Sigmoid colon (tissue), 6 donors: ENCODE measurements at regions not wholly inside any gene's neighbourhood (a gene's known extent, or its start where the extent isn't known, plus 50 kb on each side); places are given as distances from the start of the nearest gene placed in this dataset.

ENCODE experiments used
- DNase-seq: peaks from one replicate; pipeline ENCODE4 v3.0.0-alpha.2; 2019
- H3K27ac ChIP-seq, 4 donors: fragments of 200-600 bp; sonication (generic); one replicate each; pipeline ENCODE4 v1.5.1; 2016 to 2019; ENCODE audit warnings: mild to moderate bottlenecking in 1 of 4
- H3K27me3 ChIP-seq, 3 donors: fragments of 200-600 bp; sonication (generic); one replicate each; pipeline ENCODE4 v1.5.1; 2019; ENCODE audit warnings: mild to moderate bottlenecking in 1 of 3
- H3K36me3 ChIP-seq, 4 donors: fragments of 200-600 bp; sonication (generic); one replicate each; pipeline ENCODE4 v1.5.1; 2016 to 2019
- H3K4me1 ChIP-seq, 4 donors: fragments of 200-600 bp; sonication (generic); one replicate each; pipeline ENCODE4 v1.5.1; 2017 to 2019
- H3K4me3 ChIP-seq, 4 donors: fragments of 200-600 bp; sonication (generic); one replicate each; pipeline ENCODE4 v1.5.1; 2017 to 2019; ENCODE audit warnings: mild to moderate bottlenecking in 2 of 4, moderate library complexity in 1 of 4
- H3K9me3 ChIP-seq, 4 donors: fragments of 200-600 bp in 3 of 4; sonication (generic) in 3 of 4; one replicate each; pipeline versions ENCODE4 v1.5.1 to v1.6.1; 2013 to 2019
- CTCF ChIP-seq, 4 experiments: fragments of 450-650 bp in 3 of 4; fragments of 200-600 bp in 1 of 4; IDR thresholded peaks; one replicate each; pipeline ENCODE4 v1.5.1; 2016 to 2019; ENCODE audit warnings: antibody characterized with exemption in 4 of 4, mild to moderate bottlenecking in 3 of 4, moderate library complexity in 2 of 4
- EP300 ChIP-seq, 4 donors: sonication (generic); formaldehyde crosslinking; IDR thresholded peaks; one replicate each; pipeline ENCODE4 v1.6.1; 2017; ENCODE audit warnings: antibody characterized with exemption in 4 of 4
- POLR2A ChIP-seq, 2 donors: fragments of 450-650 bp; IDR thresholded peaks; one replicate each; pipeline ENCODE4 v1.6.1; 2016; ENCODE audit warnings: antibody characterized with exemption in 2 of 2, mild to moderate bottlenecking in 2 of 2, moderate library complexity in 2 of 2
- POLR2AphosphoS5 ChIP-seq, 4 donors: sonication (generic); formaldehyde crosslinking; IDR thresholded peaks; one replicate each; pipeline ENCODE4 v1.6.1; 2017; ENCODE audit warnings: antibody characterized with exemption in 4 of 4
- WGBS, 2 donors: extraction: QIAGEN DNeasy Blood & Tissue Kit; methylation state at CpG; one replicate each; pipeline ENCODE4 v1.1.7; 2013; 5-methylcytosine and 5-hydroxymethylcytosine counted together
- intact Hi-C: fragments of 100-400 bp; cut with DNase I; formaldehyde crosslinking; loops from one replicate; pipeline ENCODE4 v1.15.1; 2023
- donor health status: healthy with polysubstance abuse.
- donor health status: healthy.

GRCh38 chr6:25144919-25145318 lies 134.3 kb upstream of the CARMIL1 start:
- WGBS, 2 donors = 97 to 98% methylated on average over 1 of the region's 1 CpG
- Histone ChIP-seq H3K27ac (no peak overlapping the region), H3K9me3 (no peaks in the 10 kb centered on the region), H3K4me3 (no peak overlapping the region), H3K4me1 (no peaks in the 10 kb centered on the region), H3K36me3 (no peaks in the 10 kb centered on the region), H3K27me3 (no peaks in the 10 kb centered on the region)
- no peak for TF ChIP-seq CTCF (IDR thresholded peaks at IDR 0.05)
- TF ChIP-seq EP300 (IDR thresholded peaks at IDR 0.05) = no peak
- no peak for TF ChIP-seq POLR2AphosphoS5 (IDR thresholded peaks at IDR 0.05)
- no peak for TF ChIP-seq POLR2A (IDR thresholded peaks at IDR 0.05)
- intact Hi-C loops = no loop called here
- no peak for DNase-seq

GRCh38 chr6:25147223-25147622 lies 132.0 kb upstream of the CARMIL1 start:
- H3K36me3 ChIP-seq = no peaks in the 10 kb centered on the region
- no peak overlapping the region for H3K4me3 ChIP-seq
- no peaks in the 10 kb centered on the region for H3K27me3 ChIP-seq
- no peak overlapping the region for H3K27ac ChIP-seq
- intact Hi-C loops = no loop called here
- TF ChIP-seq POLR2A (IDR thresholded peaks at IDR 0.05) (no peak), POLR2AphosphoS5 (IDR thresholded peaks at IDR 0.05) (no peak), EP300 (IDR thresholded peaks at IDR 0.05) (no peak), CTCF (IDR thresholded peaks at IDR 0.05) (no peak)
- H3K9me3 ChIP-seq = no peaks in the 10 kb centered on the region
- H3K4me1 ChIP-seq = no peaks in the 10 kb centered on the region
- DNase-seq = no peak

GRCh38 chr6:25150031-25150430 lies 129.1 kb upstream of the CARMIL1 start:
- DNase-seq = no peak
- Histone ChIP-seq H3K4me3 (no peak overlapping the region), H3K4me1 (no peaks in the 10 kb centered on the region), H3K27me3 (no peaks in the 10 kb centered on the region), H3K36me3 (no peaks in the 10 kb centered on the region), H3K27ac (no peak overlapping the region), H3K9me3 (no peaks in the 10 kb centered on the region)
- intact Hi-C loops = no loop called here
- TF ChIP-seq CTCF (IDR thresholded peaks at IDR 0.05) = no peak
- no peak for TF ChIP-seq POLR2AphosphoS5 (IDR thresholded peaks at IDR 0.05)
- TF ChIP-seq EP300 (IDR thresholded peaks at IDR 0.05) = no peak
- TF ChIP-seq POLR2A (IDR thresholded peaks at IDR 0.05) = no peak
- 92 to 98% methylated on average over 1 of the region's 1 CpG for WGBS, 2 donors

GRCh38 chr6:25150863-25151262 lies 128.3 kb upstream of the CARMIL1 start:
- H3K9me3 ChIP-seq = no peaks in the 10 kb centered on the region
- 55 to 78% methylated on average over 2 of the region's 2 CpGs for WGBS, 2 donors
- DNase-seq = no peak
- intact Hi-C loops = no loop called here
- no peak overlapping the region for H3K27ac ChIP-seq
- TF ChIP-seq POLR2A (IDR thresholded peaks at IDR 0.05) (no peak), EP300 (IDR thresholded peaks at IDR 0.05) (no peak), POLR2AphosphoS5 (IDR thresholded peaks at IDR 0.05) (no peak), CTCF (IDR thresholded peaks at IDR 0.05) (no peak)
- H3K36me3 ChIP-seq = no peaks in the 10 kb centered on the region
- H3K27me3 ChIP-seq = no peaks in the 10 kb centered on the region
- H3K4me1 ChIP-seq = no peaks in the 10 kb centered on the region
- no peak overlapping the region for H3K4me3 ChIP-seq

- Histone ChIP-seq H3K9me3 (peaks cover 0 to 3% (median under 1%) of the 10 kb centered on the region in 4 donors), H3K4me3 (no peak overlapping the region), H3K4me1 (no peaks in the 10 kb centered on the region), H3K27ac (no peak overlapping the region), H3K36me3 (no peaks in the 10 kb centered on the region), H3K27me3 (no peaks in the 10 kb centered on the region)
- WGBS, 2 donors = 96 to 97% methylated on average over 21 of the region's 21 CpGs
- DNase-seq = no peak
- TF ChIP-seq POLR2A (IDR thresholded peaks at IDR 0.05) (no peak), EP300 (IDR thresholded peaks at IDR 0.05) (no peak), POLR2AphosphoS5 (IDR thresholded peaks at IDR 0.05) (no peak), CTCF (IDR thresholded peaks at IDR 0.05) (no peak)
- intact Hi-C loops = no loop called here
Observed at GRCh38 chr6:25153079-25153478, 126.1 kb upstream of the CARMIL1 start.
